ENCODE measurements at regions not wholly inside any gene's neighbourhood (a gene's known extent, or its start where the extent isn't known, plus 50 kb on each side); places are given as distances from the start of the nearest gene placed in this dataset.

DNA sequence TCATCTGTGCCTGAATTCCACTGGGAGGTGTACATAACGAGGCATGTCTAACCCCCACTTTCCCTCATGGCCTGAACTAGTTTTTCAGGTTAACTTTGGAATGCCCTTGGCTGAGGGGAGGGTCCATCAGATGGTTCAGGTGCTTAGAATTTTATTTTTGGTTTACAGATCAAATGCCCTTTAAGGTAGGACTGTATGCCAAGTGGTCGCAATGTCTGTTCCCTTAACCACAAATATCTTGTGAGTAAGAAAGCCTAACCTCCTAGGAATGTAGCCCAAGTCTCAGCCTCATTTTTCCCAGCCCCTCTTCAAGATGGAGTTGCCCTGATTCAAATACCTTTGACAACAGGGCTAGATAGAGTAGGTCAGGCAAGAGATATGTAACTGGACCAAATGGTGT lies 78.4 kb downstream of the RNASET2 start:
- no peak for TF ChIP-seq GATA2 (IDR thresholded peaks at IDR 0.05; ENCODE audit: low read depth, low read length)
- TF ChIP-seq GATA3 (IDR thresholded peaks at IDR 0.05; ENCODE audit: low read depth, low read length): no peak

DNA sequence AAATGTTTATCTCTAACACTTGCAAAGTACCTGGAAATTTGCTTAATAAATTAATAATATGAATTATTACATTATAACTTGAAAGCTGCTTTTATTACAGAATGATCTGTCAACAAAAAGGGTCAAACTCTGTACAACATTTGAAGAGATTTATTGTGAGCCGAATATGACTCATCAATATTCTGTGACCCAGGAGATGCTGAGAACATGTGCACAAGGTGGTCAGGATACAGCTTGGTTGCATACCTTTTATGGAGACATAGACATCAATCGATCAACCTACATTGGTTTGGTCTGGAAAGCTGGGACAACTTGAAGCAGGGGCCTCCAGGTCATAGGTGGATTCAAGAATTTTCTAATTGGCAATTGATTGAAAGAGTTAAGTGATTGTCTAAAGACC lies 79.0 kb downstream of the RNASET2 start:
- TF ChIP-seq GATA3 (IDR thresholded peaks at IDR 0.05; ENCODE audit: low read depth, low read length) (no peak), GATA2 (IDR thresholded peaks at IDR 0.05; ENCODE audit: low read depth, low read length) (no peak)

GRCh38 chr6:166872531-166873009 lies 83.8 kb downstream of the RNASET2 start:
- no peak for TF ChIP-seq GATA3 (IDR thresholded peaks at IDR 0.05; ENCODE audit: low read depth, low read length)
- no peak for TF ChIP-seq GATA2 (IDR thresholded peaks at IDR 0.05; ENCODE audit: low read depth, low read length)

- TF ChIP-seq GATA2 (IDR thresholded peaks at IDR 0.05; ENCODE audit: low read depth, low read length) (no peak), GATA3 (IDR thresholded peaks at IDR 0.05; ENCODE audit: low read depth, low read length) (no peak)
Measured at GRCh38 chr6:166870602-166871208, 85.6 kb downstream of the RNASET2 start.

DNA sequence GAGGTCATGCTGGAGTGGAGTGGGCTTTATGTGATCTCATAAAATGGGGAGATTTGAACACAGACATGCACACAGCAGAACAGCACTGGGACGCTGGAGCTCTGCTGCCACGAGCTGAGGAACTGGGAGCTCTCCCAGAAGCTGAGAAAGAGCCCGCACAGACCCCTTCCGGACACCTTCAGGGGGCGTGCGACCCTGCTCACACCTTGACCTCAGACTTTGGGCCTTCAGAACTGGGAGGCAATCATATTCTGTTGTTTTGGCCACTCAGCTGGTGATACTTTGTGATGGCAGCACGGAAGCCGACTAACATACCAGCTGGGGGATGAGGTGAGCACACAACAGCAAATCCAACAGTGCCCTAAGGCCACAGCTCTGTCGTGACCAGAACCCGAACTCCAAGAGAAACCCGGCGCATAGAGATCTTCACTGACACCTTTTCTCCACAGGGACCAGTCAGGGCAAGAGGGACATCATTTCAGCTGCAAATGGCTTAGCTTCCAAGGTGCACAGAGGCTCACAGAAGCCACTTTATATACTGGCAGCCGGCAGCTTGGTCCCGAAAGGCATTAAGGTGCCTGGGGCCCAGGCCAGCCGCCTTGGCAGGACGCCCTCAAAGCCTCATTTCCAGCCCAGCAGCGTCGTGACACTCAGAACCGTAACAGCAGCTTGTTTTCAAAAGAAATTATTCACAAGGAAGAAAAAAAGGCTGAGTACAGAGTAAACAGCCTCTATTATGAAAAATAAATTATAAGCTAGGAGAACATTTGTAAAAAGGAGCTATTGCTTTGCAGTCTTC lies 89.3 kb downstream of the RNASET2 start:
- no peak for TF ChIP-seq GATA3 (IDR thresholded peaks at IDR 0.05; ENCODE audit: low read depth, low read length)
- TF ChIP-seq GATA2 (IDR thresholded peaks at IDR 0.05; ENCODE audit: low read depth, low read length): no peak

GRCh38 chr6:166864333-166864732 lies 92.0 kb downstream of the RNASET2 start:
- TF ChIP-seq GATA2 (IDR thresholded peaks at IDR 0.05; ENCODE audit: low read depth, low read length) (no peak), GATA3 (IDR thresholded peaks at IDR 0.05; ENCODE audit: low read depth, low read length) (no peak)

GRCh38 chr6:166862978-166863530 lies 93.3 kb downstream of the RNASET2 start:
- TF ChIP-seq GATA3 (IDR thresholded peaks at IDR 0.05; ENCODE audit: low read depth, low read length): no peak
- no peak for TF ChIP-seq GATA2 (IDR thresholded peaks at IDR 0.05; ENCODE audit: low read depth, low read length)

- TF ChIP-seq GATA3 (IDR thresholded peaks at IDR 0.05; ENCODE audit: low read depth, low read length) (no peak), GATA2 (IDR thresholded peaks at IDR 0.05; ENCODE audit: low read depth, low read length) (no peak; the same call in 1 of the 2 replicates)
Measured at GRCh38 chr6:166862287-166862977, 93.9 kb downstream of the RNASET2 start.

GRCh38 chr6:166861961-166862286 lies 94.4 kb downstream of the RNASET2 start:
- no peak for TF ChIP-seq GATA2 (IDR thresholded peaks at IDR 0.05; ENCODE audit: low read depth, low read length)
- TF ChIP-seq GATA3 (IDR thresholded peaks at IDR 0.05; ENCODE audit: low read depth, low read length): no peak

- no peak for TF ChIP-seq GATA3 (IDR thresholded peaks at IDR 0.05; ENCODE audit: low read depth, low read length)
- no peak for TF ChIP-seq GATA2 (IDR thresholded peaks at IDR 0.05; ENCODE audit: low read depth, low read length)
Measured at GRCh38 chr6:166861304-166861703, 95.0 kb downstream of the RNASET2 start.

DNA sequence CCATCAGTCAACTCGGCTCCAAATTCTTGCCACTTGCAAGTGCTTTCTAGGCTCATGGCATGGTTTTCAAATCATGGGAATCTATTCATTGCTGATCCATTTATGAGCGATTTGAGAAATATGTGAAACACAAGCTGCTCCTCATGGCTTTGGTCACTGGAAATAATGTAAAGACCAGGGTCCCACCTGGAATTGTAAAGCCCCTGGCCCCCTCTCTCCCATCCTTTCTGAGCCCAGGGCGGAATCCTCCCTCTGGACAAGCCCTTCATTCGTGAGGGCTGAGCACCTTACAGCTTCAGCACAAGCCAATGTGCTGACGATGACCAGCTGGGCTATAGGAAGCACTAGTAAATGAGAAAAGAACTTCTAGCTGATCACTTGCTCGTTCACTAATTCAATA lies 96.0 kb downstream of the RNASET2 start:
- TF ChIP-seq GATA2 (IDR thresholded peaks at IDR 0.05; ENCODE audit: low read depth, low read length) (no peak), GATA3 (IDR thresholded peaks at IDR 0.05; ENCODE audit: low read depth, low read length) (no peak)

- no peak for TF ChIP-seq GATA3 (IDR thresholded peaks at IDR 0.05; ENCODE audit: low read depth, low read length)
- no peak for TF ChIP-seq GATA2 (IDR thresholded peaks at IDR 0.05; ENCODE audit: low read depth, low read length)
Measured at GRCh38 chr6:166855416-166855815, 100.9 kb downstream of the RNASET2 start.

- no peak for TF ChIP-seq GATA3 (IDR thresholded peaks at IDR 0.05; ENCODE audit: low read depth, low read length)
- TF ChIP-seq GATA2 (IDR thresholded peaks at IDR 0.05; ENCODE audit: low read depth, low read length): no peak
Measured at GRCh38 chr6:166853371-166854325, 102.7 kb downstream of the RNASET2 start.
